SK-N-SH (cell line): ENCODE measurements at regions not wholly inside any gene's neighbourhood (a gene's known extent, or its start where the extent isn't known, plus 50 kb on each side); places are given as distances from the start of the nearest gene placed in this dataset.

Experiments
- CTCF ChIA-PET: fragments of 300-600, 350-600 bp; formaldehyde crosslinking; extraction: SDS; loops from one replicate; lab custom pipeline; 2021; lab: Yijun Ruan, JAX
- POLR2A ChIA-PET: fragments of 350-600 bp; sonication (Branson Sonifier 250); formaldehyde crosslinking; extraction: SDS; loops from one replicate; lab custom pipeline; 2020; ENCODE audit warnings: antibody characterized with exemption, inconsistent platforms; lab: Yijun Ruan, JAX
- DNase-seq: peaks from one replicate; pipeline ENCODE4 v3.0.0; 2012
- H2AFZ ChIP-seq: fragments of 200-600 bp; sonication (generic); 2 replicates; pipeline ENCODE4 v1.8.1; 2016; ENCODE audit warnings: antibody characterized with exemption, mild to moderate bottlenecking, low read depth
- H3F3A ChIP-seq: fragments of 200-600 bp; sonication (generic); replicated peaks from 2 replicates; pipeline ENCODE3; 2016; ENCODE audit warnings: antibody characterized with exemption, mild to moderate bottlenecking; ENCODE audit not compliant: insufficient read depth
- H3K27ac ChIP-seq, 2 experiments: fragments of 200-500 bp in 1 of 2; fragments of 200-600 bp in 1 of 2; sonication (Bioruptor generic) in 1 of 2; sonication (generic), shearing (Covaris generic) in 1 of 2; 2 replicates each; pipeline versions ENCODE4 v1.5.1 to v1.6.1; 2014 to 2016; ENCODE audit warnings: low read depth in 2 of 2, inconsistent platforms in 1 of 2, low read length in 1 of 2, mild to moderate bottlenecking in 1 of 2, mixed read lengths in 1 of 2
- H3K27me3 ChIP-seq: fragments of 200-600 bp; sonication (generic), shearing (Covaris generic); 2 replicates; pipeline ENCODE4 v1.6.1; 2016; ENCODE audit warnings: mixed run types; ENCODE audit not compliant: insufficient read depth
- H3K36me3 ChIP-seq, 2 experiments: fragments of 200-500 bp in 1 of 2; fragments of 200-600 bp in 1 of 2; sonication (Bioruptor generic) in 1 of 2; sonication (generic) in 1 of 2; replicated peaks in 1 of 2; 2 replicates each; pipeline versions ENCODE3 to v1.5.1; 2014 to 2016; ENCODE audit warnings: low read length in 1 of 2, mild to moderate bottlenecking in 1 of 2; ENCODE audit not compliant: insufficient read depth in 2 of 2, control insufficient read depth in 1 of 2
- H3K4me1 ChIP-seq, 2 experiments: fragments of 200-500 bp in 1 of 2; fragments of 200-600 bp in 1 of 2; sonication (Bioruptor generic) in 1 of 2; sonication (generic), shearing (Covaris generic) in 1 of 2; 2 replicates each; pipeline versions ENCODE4 v1.5.1 to v1.6.1; 2014 to 2016; ENCODE audit warnings: low read depth in 1 of 2, low read length in 1 of 2, mixed run types in 1 of 2; ENCODE audit not compliant: insufficient read depth in 2 of 2, control insufficient read depth in 1 of 2
- H3K4me2 ChIP-seq: fragments of 200-600 bp; sonication (generic), shearing (Covaris generic); 2 replicates; pipeline ENCODE4 v1.6.1; 2017; ENCODE audit warnings: mixed run types
- H3K4me3 ChIP-seq, 2 experiments: fragments of 200-500 bp in 1 of 2; fragments of 200-600 bp in 1 of 2; sonication (Bioruptor generic) in 1 of 2; sonication (generic), shearing (Covaris generic) in 1 of 2; 2 replicates each; pipeline versions ENCODE4 v1.5.1 to v1.8.1; 2014 to 2016; ENCODE audit warnings: low read depth in 2 of 2, inconsistent platforms in 1 of 2, low read length in 1 of 2, mild to moderate bottlenecking in 1 of 2, mixed read lengths in 1 of 2, moderate library complexity in 1 of 2
- H3K79me2 ChIP-seq: fragments of 200-600 bp; sonication (generic); 2 replicates; pipeline ENCODE4 v1.8.1; 2017; ENCODE audit warnings: mild to moderate bottlenecking; ENCODE audit not compliant: insufficient read depth
- H3K9ac ChIP-seq: fragments of 200-600 bp; sonication (generic); 2 replicates; pipeline ENCODE4 v1.6.1; 2017; ENCODE audit warnings: mixed run types
- H3K9me2 ChIP-seq: fragments of 200-600 bp; sonication (generic); 2 replicates; pipeline ENCODE4 v1.6.1; 2017; ENCODE audit warnings: mixed run types
- H3K9me3 ChIP-seq: fragments of 200-600 bp; sonication (generic); 2 replicates; pipeline ENCODE4 v1.6.1; 2017; ENCODE audit warnings: mixed run types, mild to moderate bottlenecking, moderate library complexity
- H4K20me1 ChIP-seq: fragments of 200-600 bp; sonication (generic); 2 replicates; pipeline ENCODE4 v1.6.1; 2017; ENCODE audit warnings: mild to moderate bottlenecking, mixed run types; ENCODE audit not compliant: insufficient read depth
- ELF1 ChIP-seq: IDR thresholded peaks from 2 replicates; pipeline ENCODE4 v1.4.0; 2012
- EZH2phosphoT487 ChIP-seq: fragments of 200-600 bp; sonication (generic); IDR thresholded peaks from 2 replicates; pipeline ENCODE4 v1.6.1; 2017; ENCODE audit warnings: low read depth, mixed run types, mild to moderate bottlenecking, antibody characterized with exemption, moderate library complexity, borderline replicate concordance
- FOXM1 ChIP-seq: IDR thresholded peaks from 2 replicates; pipeline ENCODE4 v1.4.0; 2012; ENCODE audit warnings: low read depth, mild to moderate bottlenecking
- GABPA ChIP-seq: IDR thresholded peaks from 2 replicates; pipeline ENCODE4 v1.4.0; 2012; ENCODE audit warnings: low read depth, mild to moderate bottlenecking
- GATA2 ChIP-seq: sonication (generic); formaldehyde crosslinking; IDR thresholded peaks from 2 replicates; pipeline ENCODE4 v1.5.0; 2020; ENCODE audit warnings: mild to moderate bottlenecking, missing genetic modification reagents
- MEF2A ChIP-seq: IDR thresholded peaks from 2 replicates; pipeline ENCODE4 v1.4.0; 2012; ENCODE audit warnings: low read depth, borderline replicate concordance
- MXI1 ChIP-seq: IDR thresholded peaks from 2 replicates; pipeline ENCODE4 v1.6.1; 2012; ENCODE audit warnings: mild to moderate bottlenecking, low read depth, low read length, improper control_type of control experiment
- NFIC ChIP-seq: IDR thresholded peaks from 2 replicates; pipeline ENCODE4 v1.4.0; 2012; ENCODE audit warnings: borderline replicate concordance
- NRF1 ChIP-seq: IDR thresholded peaks from 2 replicates; pipeline ENCODE4 v1.6.1; 2012; ENCODE audit warnings: low read depth, mild to moderate bottlenecking, low read length
- RAD21 ChIP-seq: IDR thresholded peaks from 2 replicates; pipeline ENCODE4 v1.6.1; 2012; ENCODE audit warnings: mild to moderate bottlenecking, low read length
- RCOR1 ChIP-seq: fragments of 150-350 bp; IDR thresholded peaks from 2 replicates; pipeline ENCODE4 v1.6.1; 2017; ENCODE audit warnings: antibody characterized with exemption, low read length
- RFX5 ChIP-seq: IDR thresholded peaks from 2 replicates; pipeline ENCODE4 v1.6.1; 2012; ENCODE audit warnings: mild to moderate bottlenecking, improper control_type of control experiment, low read length
- SIN3A ChIP-seq: IDR thresholded peaks from 2 replicates; pipeline ENCODE4 v1.6.1; 2012; ENCODE audit warnings: low read depth, mild to moderate bottlenecking, low read length, moderate library complexity, borderline replicate concordance
- SMC3 ChIP-seq: IDR thresholded peaks from 2 replicates; pipeline ENCODE4 v1.6.1; 2012; ENCODE audit warnings: low read depth, low read length, improper control_type of control experiment
- TAF1 ChIP-seq: IDR thresholded peaks from 2 replicates; pipeline ENCODE4 v1.6.1; 2012; ENCODE audit warnings: low read depth, mild to moderate bottlenecking, low read length, moderate library complexity, borderline replicate concordance
- USF1 ChIP-seq: IDR thresholded peaks from 2 replicates; pipeline ENCODE4 v1.4.0; 2012; ENCODE audit warnings: low read depth, borderline replicate concordance
- WGBS: methylation state at CpG from one replicate; pipeline ENCODE4 v1.1.6; 2017; ENCODE audit warnings: low lambda C conversion rate; 5-methylcytosine and 5-hydroxymethylcytosine counted together
- TF ChIP-seq, protein P1 (sequence below): IDR thresholded peaks from 2 replicates; pipeline ENCODE4; 2012
- TF ChIP-seq, protein P2 (sequence below): fragments of 150-350 bp; IDR thresholded peaks from 2 replicates; pipeline ENCODE4 v1.6.1; 2016; ENCODE audit warnings: mild to moderate bottlenecking, low read depth, low read length
- TF ChIP-seq, protein P3 (sequence below): fragments of 150-350 bp; IDR thresholded peaks from 2 replicates; pipeline ENCODE4 v1.6.1; 2017; ENCODE audit warnings: antibody characterized with exemption, low read length, low read depth, borderline replicate concordance

DNA sequence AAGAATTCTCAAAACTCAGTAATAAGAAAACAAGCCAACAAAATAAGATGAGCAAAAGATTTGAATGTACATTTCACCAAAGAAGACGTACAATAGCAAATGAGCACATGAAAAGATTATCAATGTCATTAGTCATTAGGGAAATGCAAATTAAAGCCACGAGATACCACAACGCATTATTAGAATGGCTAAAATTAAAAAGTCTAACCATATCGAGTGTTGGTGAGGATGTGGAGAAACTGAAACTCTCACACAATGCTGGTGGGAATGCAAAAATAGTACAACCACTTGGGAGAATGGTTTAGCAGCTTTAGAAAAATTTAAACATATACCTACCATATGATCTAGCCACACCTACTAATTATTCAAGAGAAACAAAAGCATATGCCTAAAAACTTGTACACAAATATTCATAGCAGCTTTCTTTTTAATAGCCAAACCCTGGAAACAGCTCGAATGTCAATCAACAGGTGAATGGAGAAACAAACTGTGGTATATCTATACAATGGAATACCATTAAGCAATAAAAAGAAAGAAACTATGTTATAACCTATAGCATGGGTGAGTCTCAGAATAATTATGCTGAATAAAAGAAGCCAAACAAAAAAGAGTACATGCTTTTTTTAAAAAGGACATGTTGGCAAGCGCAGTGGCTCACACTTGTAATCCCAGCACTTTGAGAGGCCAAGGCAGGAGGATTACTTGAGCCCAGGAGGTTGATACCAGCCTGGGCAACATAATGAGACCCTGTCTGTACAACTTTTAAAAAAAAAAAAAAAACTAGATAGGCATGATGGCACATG lies 103.6 kb downstream of the LITAF start (continued):
- no peak for TF ChIP-seq EZH2phosphoT487
- TF ChIP-seq MEF2A, result no peak
- no peak for TF ChIP-seq RAD21
- TF ChIP-seq GABPA, result no peak
- no peak for TF ChIP-seq SMC3
- TF ChIP-seq, protein P1, sequence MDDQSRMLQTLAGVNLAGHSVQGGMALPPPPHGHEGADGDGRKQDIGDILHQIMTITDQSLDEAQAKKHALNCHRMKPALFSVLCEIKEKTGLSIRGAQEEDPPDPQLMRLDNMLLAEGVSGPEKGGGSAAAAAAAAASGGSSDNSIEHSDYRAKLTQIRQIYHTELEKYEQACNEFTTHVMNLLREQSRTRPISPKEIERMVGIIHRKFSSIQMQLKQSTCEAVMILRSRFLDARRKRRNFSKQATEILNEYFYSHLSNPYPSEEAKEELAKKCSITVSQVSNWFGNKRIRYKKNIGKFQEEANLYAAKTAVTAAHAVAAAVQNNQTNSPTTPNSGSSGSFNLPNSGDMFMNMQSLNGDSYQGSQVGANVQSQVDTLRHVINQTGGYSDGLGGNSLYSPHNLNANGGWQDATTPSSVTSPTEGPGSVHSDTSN, result no peak
- no peak for TF ChIP-seq MXI1
- TF ChIP-seq, protein P2, sequence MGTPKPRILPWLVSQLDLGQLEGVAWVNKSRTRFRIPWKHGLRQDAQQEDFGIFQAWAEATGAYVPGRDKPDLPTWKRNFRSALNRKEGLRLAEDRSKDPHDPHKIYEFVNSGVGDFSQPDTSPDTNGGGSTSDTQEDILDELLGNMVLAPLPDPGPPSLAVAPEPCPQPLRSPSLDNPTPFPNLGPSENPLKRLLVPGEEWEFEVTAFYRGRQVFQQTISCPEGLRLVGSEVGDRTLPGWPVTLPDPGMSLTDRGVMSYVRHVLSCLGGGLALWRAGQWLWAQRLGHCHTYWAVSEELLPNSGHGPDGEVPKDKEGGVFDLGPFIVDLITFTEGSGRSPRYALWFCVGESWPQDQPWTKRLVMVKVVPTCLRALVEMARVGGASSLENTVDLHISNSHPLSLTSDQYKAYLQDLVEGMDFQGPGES, result no peak
- TF ChIP-seq, protein P3, sequence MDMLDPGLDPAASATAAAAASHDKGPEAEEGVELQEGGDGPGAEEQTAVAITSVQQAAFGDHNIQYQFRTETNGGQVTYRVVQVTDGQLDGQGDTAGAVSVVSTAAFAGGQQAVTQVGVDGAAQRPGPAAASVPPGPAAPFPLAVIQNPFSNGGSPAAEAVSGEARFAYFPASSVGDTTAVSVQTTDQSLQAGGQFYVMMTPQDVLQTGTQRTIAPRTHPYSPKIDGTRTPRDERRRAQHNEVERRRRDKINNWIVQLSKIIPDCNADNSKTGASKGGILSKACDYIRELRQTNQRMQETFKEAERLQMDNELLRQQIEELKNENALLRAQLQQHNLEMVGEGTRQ, result no peak

DNA sequence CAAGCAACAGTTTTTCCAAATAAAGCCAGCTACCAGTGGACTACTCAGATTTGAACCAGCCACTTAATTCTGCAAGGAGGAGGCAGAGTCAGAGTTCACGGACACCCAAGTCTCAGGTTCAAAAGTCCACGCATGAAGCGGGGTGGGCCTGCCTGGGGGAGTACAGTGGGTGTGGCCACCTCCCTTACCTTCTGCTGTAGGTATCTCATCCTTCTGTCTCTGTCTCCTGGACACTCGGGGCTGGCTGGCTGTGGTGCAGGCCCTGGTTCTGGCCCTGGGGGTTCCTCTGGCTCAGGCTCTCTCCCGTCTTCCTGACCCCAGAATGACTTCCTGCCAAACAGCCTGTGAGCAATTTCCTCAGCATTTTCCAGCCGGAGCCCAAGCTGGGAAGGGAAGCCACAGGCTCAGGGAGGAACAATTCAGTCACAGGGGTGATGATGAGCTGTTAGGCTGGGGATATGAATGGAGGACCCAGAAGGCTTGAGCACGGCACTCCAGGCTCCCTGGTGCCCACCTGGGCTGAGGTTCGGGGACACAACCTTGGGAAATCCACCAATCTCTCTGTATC lies 101.9 kb downstream of the LITAF start:
- TF ChIP-seq RCOR1, result no peak
- no peak for TF ChIP-seq USF1
- TF ChIP-seq TAF1, result no peak
- no peak for TF ChIP-seq RFX5
- TF ChIP-seq NFIC, result no peak
- no peak for TF ChIP-seq RAD21
- no peak for TF ChIP-seq GATA2 (CRISPR knock-in tag)
- no peak for TF ChIP-seq FOXM1
- no peak for TF ChIP-seq NRF1
- no peak for TF ChIP-seq GABPA
- TF ChIP-seq ELF1, result no peak
- no peak for TF ChIP-seq SIN3A
- H3F3A ChIP-seq, result no peaks in the 10 kb centered on the region
- no peak overlapping the region for H3K4me3 ChIP-seq
- ChIA-PET CTCF (no interaction called here), POLR2A (no interaction called here)
- H3K27me3 ChIP-seq, result no peaks in the 10 kb centered on the region
- peak overlapping the region in 1 of 2 experiments; percentile 53; a peak in 2 of 4 replicates for H3K27ac ChIP-seq
- no peak overlapping the region for H2AFZ ChIP-seq
- no peaks in the 10 kb centered on the region; a peak in 1 of 4 replicates for H3K4me1 ChIP-seq
- H3K9me2 ChIP-seq, result no peaks in the 10 kb centered on the region
- no peaks in the 10 kb centered on the region for H3K79me2 ChIP-seq
- no peak overlapping the region for H3K9ac ChIP-seq
- H3K36me3 ChIP-seq, result no peaks in the 10 kb centered on the region
- peak overlapping the region; percentile 14; the same call in 1 of the 2 replicates for H3K4me2 ChIP-seq
- DNase-seq, result no peak
- no peaks in the 10 kb centered on the region for H4K20me1 ChIP-seq
- no peaks in the 10 kb centered on the region for H3K9me3 ChIP-seq
- 59% methylated on average over 5 of the region's 8 CpGs for WGBS
